HEK293 (cell line): ENCODE measurements at regions not wholly inside any gene's neighbourhood (a gene's known extent, or its start where the extent isn't known, plus 50 kb on each side); places are given as distances from the start of the nearest gene placed in this dataset.

Source experiments
- CTCF ChIA-PET: fragments of 350-600 bp; formaldehyde crosslinking; extraction: SDS; loops from one replicate; lab custom pipeline; 2021; ENCODE audit warnings: antibody characterized with exemption; lab: Yijun Ruan, JAX
- POLR2A ChIA-PET: fragments of 300-600 bp; formaldehyde crosslinking; extraction: SDS; loops from one replicate; lab custom pipeline; 2020; ENCODE audit warnings: antibody characterized with exemption, inconsistent platforms; lab: Yijun Ruan, JAX
- H3K27ac ChIP-seq: fragments of 200-500 bp; sonication (Bioruptor generic); 2 replicates; pipeline ENCODE4 v1.5.1; 2014; ENCODE audit warnings: low read depth, low read length, control low read depth, inconsistent platforms; ENCODE audit errors: extremely low read depth
- H3K36me3 ChIP-seq, 2 experiments: fragments of 200-500 bp in 1 of 2; sonication (Bioruptor generic) in 1 of 2; 1 replicate in 1 of 2; 2 replicates in 1 of 2; pipeline ENCODE4 v1.5.1; 2014 to 2017; ENCODE audit warnings: inconsistent platforms in 2 of 2, low read length in 2 of 2; ENCODE audit not compliant: control insufficient read depth in 2 of 2, insufficient read depth in 1 of 2
- H3K4me1 ChIP-seq: fragments of 200-500 bp; sonication (Bioruptor generic); 2 replicates; pipeline ENCODE4 v1.5.1; 2014; ENCODE audit warnings: mild to moderate bottlenecking, low read length, inconsistent platforms; ENCODE audit not compliant: control insufficient read depth, insufficient read depth
- H3K4me3 ChIP-seq: 2 replicates; pipeline ENCODE4 v1.5.1; 2011; ENCODE audit warnings: low read depth, mild to moderate bottlenecking, control low read depth, low read length, moderate library complexity
- H3K9me3 ChIP-seq: fragments of 200-500 bp; sonication (Bioruptor generic); 2 replicates; pipeline ENCODE4 v1.5.1; 2014; ENCODE audit warnings: low read depth, low read length, inconsistent platforms; ENCODE audit not compliant: control insufficient read depth, insufficient read depth
- BCL11A ChIP-seq: fragments of 450-650 bp; formaldehyde crosslinking; IDR thresholded peaks from 2 replicates; pipeline ENCODE4 v1.5.1; 2016; ENCODE audit warnings: low read depth, missing biosample characterization, missing genetic modification characterization
- HOXC10 ChIP-seq: sonication (generic); formaldehyde crosslinking; IDR thresholded peaks from 2 replicates; pipeline ENCODE4 v1.8.1; 2023; ENCODE audit warnings: mild to moderate bottlenecking, missing genetic modification reagents
- IKZF3 ChIP-seq: fragments of 450-650 bp; IDR thresholded peaks from 2 replicates; pipeline ENCODE4 v1.5.0; 2018; ENCODE audit warnings: missing biosample characterization, mild to moderate bottlenecking, missing genetic modification characterization, moderate library complexity
- OVOL3 ChIP-seq: fragments of 450-650 bp; formaldehyde crosslinking; IDR thresholded peaks from 2 replicates; pipeline ENCODE4 v1.5.1; 2016; ENCODE audit warnings: missing biosample characterization, missing genetic modification characterization
- SALL2 ChIP-seq: fragments of 450-650 bp; formaldehyde crosslinking; IDR thresholded peaks from 2 replicates; pipeline ENCODE4 v1.5.0; 2017; ENCODE audit warnings: missing biosample characterization, mild to moderate bottlenecking, missing genetic modification characterization, borderline replicate concordance
- TCF7L2 ChIP-seq: IDR thresholded peaks from 2 replicates; pipeline ENCODE4 v1.6.1; 2011; ENCODE audit warnings: low read depth, mild to moderate bottlenecking, inconsistent platforms, low read length, moderate library complexity, borderline replicate concordance
- TRIM28 ChIP-seq: IDR thresholded peaks from 2 replicates; pipeline ENCODE4 v1.6.1; 2011; ENCODE audit warnings: low read length, control low read depth, borderline replicate concordance
- TSHZ1 ChIP-seq: fragments of 450-650 bp; formaldehyde crosslinking; IDR thresholded peaks from 2 replicates; pipeline ENCODE4 v1.5.1; 2016; ENCODE audit warnings: missing biosample characterization, missing genetic modification characterization, borderline replicate concordance
- WT1 ChIP-seq: fragments of 450-650 bp; formaldehyde crosslinking; IDR thresholded peaks from 2 replicates; pipeline ENCODE4 v1.5.1; 2016; ENCODE audit warnings: missing biosample characterization, missing genetic modification characterization
- ZBTB11 ChIP-seq: fragments of 450-650 bp; formaldehyde crosslinking; conservative IDR thresholded peaks from 2 replicates; pipeline ENCODE4 v1.5.1; 2016; ENCODE audit warnings: low read depth, missing biosample characterization, missing genetic modification characterization
- ZBTB21 ChIP-seq: fragments of 450-650 bp; formaldehyde crosslinking; IDR thresholded peaks from 2 replicates; pipeline ENCODE4 v1.5.1; 2017; ENCODE audit warnings: missing biosample characterization, missing genetic modification characterization
- ZBTB48 ChIP-seq: fragments of 450-650 bp; formaldehyde crosslinking; IDR thresholded peaks from 2 replicates; pipeline ENCODE4 v1.5.1; 2016; ENCODE audit warnings: missing biosample characterization, missing genetic modification characterization
- ZNF157 ChIP-seq: fragments of 450-650 bp; formaldehyde crosslinking; IDR thresholded peaks from 2 replicates; pipeline ENCODE4 v1.5.1; 2016; ENCODE audit warnings: missing biosample characterization, missing genetic modification characterization
- ZNF169 ChIP-seq: fragments of 450-650 bp; formaldehyde crosslinking; IDR thresholded peaks from 2 replicates; pipeline ENCODE4 v1.5.1; 2016; ENCODE audit warnings: missing biosample characterization, missing genetic modification characterization
- ZNF175 ChIP-seq: fragments of 450-650 bp; formaldehyde crosslinking; IDR thresholded peaks from 2 replicates; pipeline ENCODE4 v1.5.1; 2016; ENCODE audit warnings: missing biosample characterization, missing genetic modification characterization
- ZNF214 ChIP-seq: fragments of 450-650 bp; formaldehyde crosslinking; IDR thresholded peaks from 2 replicates; pipeline ENCODE4 v1.5.1; 2017; ENCODE audit warnings: missing biosample characterization, mild to moderate bottlenecking, missing genetic modification characterization, borderline replicate concordance
- ZNF335 ChIP-seq: fragments of 450-650 bp; formaldehyde crosslinking; conservative IDR thresholded peaks from 2 replicates; pipeline ENCODE4 v1.5.1; 2016; ENCODE audit warnings: missing biosample characterization, missing genetic modification characterization
- ZNF341 ChIP-seq: fragments of 450-650 bp; formaldehyde crosslinking; IDR thresholded peaks from 2 replicates; pipeline ENCODE4; 2016; ENCODE audit warnings: low read depth, missing biosample characterization, missing genetic modification characterization
- ZNF350 ChIP-seq: fragments of 450-650 bp; formaldehyde crosslinking; IDR thresholded peaks from 2 replicates; pipeline ENCODE4 v1.5.0; 2017; ENCODE audit warnings: missing biosample characterization, mild to moderate bottlenecking, missing genetic modification characterization
- ZNF37A ChIP-seq: fragments of 450-650 bp; IDR thresholded peaks from 2 replicates; pipeline ENCODE4 v1.5.1; 2018; ENCODE audit warnings: missing biosample characterization, missing genetic modification characterization
- ZNF426 ChIP-seq: fragments of 450-650 bp; formaldehyde crosslinking; IDR thresholded peaks from 2 replicates; pipeline ENCODE4 v1.5.1; 2017; ENCODE audit warnings: missing biosample characterization, missing genetic modification characterization, mild to moderate bottlenecking, inconsistent platforms, moderate library complexity
- ZNF473 ChIP-seq: fragments of 450-650 bp; formaldehyde crosslinking; IDR thresholded peaks from 2 replicates; pipeline ENCODE4 v1.5.1; 2017; ENCODE audit warnings: missing biosample characterization, missing genetic modification characterization
- ZNF514 ChIP-seq: fragments of 450-650 bp; formaldehyde crosslinking; IDR thresholded peaks from 2 replicates; pipeline ENCODE4 v1.5.1; 2016; ENCODE audit warnings: missing biosample characterization, missing genetic modification characterization
- ZNF555 ChIP-seq: fragments of 450-650 bp; formaldehyde crosslinking; conservative IDR thresholded peaks from 2 replicates; pipeline ENCODE4 v1.5.1; 2017; ENCODE audit warnings: missing biosample characterization, mild to moderate bottlenecking, missing genetic modification characterization, inconsistent platforms
- ZNF621 ChIP-seq: fragments of 450-650 bp; formaldehyde crosslinking; IDR thresholded peaks from 2 replicates; pipeline ENCODE4 v1.5.1; 2017; ENCODE audit warnings: missing biosample characterization, missing genetic modification characterization
- ZNF660 ChIP-seq: fragments of 450-650 bp; IDR thresholded peaks from 2 replicates; pipeline ENCODE4 v1.5.1; 2018; ENCODE audit warnings: missing biosample characterization, mild to moderate bottlenecking, missing genetic modification characterization
- ZNF670 ChIP-seq: fragments of 450-650 bp; formaldehyde crosslinking; IDR thresholded peaks from 2 replicates; pipeline ENCODE4 v1.5.1; 2016; ENCODE audit warnings: missing biosample characterization, missing genetic modification characterization, low read depth
- ZNF677 ChIP-seq: fragments of 450-650 bp; IDR thresholded peaks from 2 replicates; pipeline ENCODE4 v1.5.0; 2018; ENCODE audit warnings: missing biosample characterization, mild to moderate bottlenecking, missing genetic modification characterization, moderate library complexity
- ZSCAN4 ChIP-seq: fragments of 450-650 bp; formaldehyde crosslinking; IDR thresholded peaks from 2 replicates; pipeline ENCODE4 v1.5.1; 2017; ENCODE audit warnings: missing biosample characterization, missing genetic modification characterization

- no peaks in the 10 kb centered on the region for H3K36me3 ChIP-seq
- TF ChIP-seq ZNF37A (tag by site-specific recombination): no peak
- no peak for TF ChIP-seq ZSCAN4 (tag by site-specific recombination)
- TF ChIP-seq ZNF157: no peak
- no peak for TF ChIP-seq ZNF426 (tag by site-specific recombination)
- no peak for TF ChIP-seq ZNF514 (tag by site-specific recombination)
- TF ChIP-seq ZNF621 (tag by site-specific recombination): no peak
- TF ChIP-seq WT1 (tag by site-specific recombination): no peak
- TF ChIP-seq TSHZ1: no peak
- no peak for TF ChIP-seq ZNF335 (tag by site-specific recombination)
- TF ChIP-seq ZNF350: no peak
- H3K4me1 ChIP-seq: no peaks in the 10 kb centered on the region
- H3K27ac ChIP-seq: no peak overlapping the region
- CTCF ChIA-PET: no interaction called here
- no peaks in the 10 kb centered on the region for H3K9me3 ChIP-seq
- H3K4me3 ChIP-seq: no peak overlapping the region
- POLR2A ChIA-PET: no interaction called here
Observed at GRCh38 chrX:76509775-76510174, 82.3 kb downstream of the MAGEE1 start.

GRCh38 chrX:76517544-76517943 is 90.0 kb downstream of the MAGEE1 start:
- CTCF ChIA-PET: interaction anchor here (0.6 kb wide), 2 partner anchors 23 to 915 kb away, joined by 3 to 5 read pairs; no protein-coding TSS in a partner anchor
- Histone ChIP-seq H3K4me3 (no peak overlapping the region), H3K27ac (no peak overlapping the region), H3K36me3 (no peaks in the 10 kb centered on the region), H3K4me1 (no peaks in the 10 kb centered on the region), H3K9me3 (no peaks in the 10 kb centered on the region)
- POLR2A ChIA-PET: no interaction called here
- TF ChIP-seq OVOL3 (no peak), IKZF3 (tag by site-specific recombination) (no peak), SALL2 (tag by site-specific recombination) (no peak), ZBTB11 (tag by site-specific recombination) (no peak), ZNF341 (tag by site-specific recombination) (no peak), ZNF677 (tag by site-specific recombination) (no peak), ZNF670 (tag by site-specific recombination) (no peak), ZNF169 (no peak), ZBTB21 (no peak), ZNF660 (tag by site-specific recombination) (no peak), HOXC10 (CRISPR knock-in tag) (no peak), ZNF473 (tag by site-specific recombination) (no peak), ZNF555 (no peak), TCF7L2 (no peak), ZBTB48 (no peak), TRIM28 (no peak), ZNF175 (tag by site-specific recombination) (no peak), BCL11A (tag by site-specific recombination) (no peak), ZNF214 (tag by site-specific recombination) (no peak)
